ENCODE measurements at regions not wholly inside any gene's neighbourhood (a gene's known extent, or its start where the extent isn't known, plus 50 kb on each side); places are given as distances from the start of the nearest gene placed in this dataset.

DNA sequence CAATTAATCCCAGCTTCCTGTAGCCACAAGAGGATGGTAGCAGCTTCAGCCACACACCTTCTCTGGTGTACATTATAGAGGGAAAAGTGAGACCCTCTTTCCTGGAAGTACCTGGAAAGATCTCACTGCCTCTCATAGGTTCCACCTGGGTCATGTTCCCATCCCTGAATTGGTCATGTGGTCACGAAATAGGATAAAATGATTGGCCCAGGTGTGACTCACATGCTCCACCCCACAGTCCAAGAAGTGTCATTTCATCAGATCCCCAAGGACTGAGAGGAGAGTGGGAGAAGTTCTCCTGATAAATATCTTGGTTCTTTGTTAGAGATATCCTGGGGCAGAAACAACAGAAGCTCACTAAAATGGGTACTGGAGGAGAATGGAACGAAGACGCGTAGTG is 142.4 kb downstream of the QRSL1 start:
- intact Hi-C loops (cut with micrococcal nuclease) (no loop called here), in situ Hi-C loops (cut with MboI) (no loop called here)
- no peaks in the 10 kb centered on the region for H3K4me1 ChIP-seq (replicated peaks in 1 of 2; ENCODE audit: control insufficient read depth in 2 of 2, insufficient read depth in 2 of 2, low read length in 2 of 2)
- H3K36me3 ChIP-seq (ENCODE audit: control insufficient read depth, insufficient read depth, low read length) = no peaks in the 10 kb centered on the region
- no peaks in the 10 kb centered on the region for H3K79me2 ChIP-seq (ENCODE audit: control insufficient read depth, insufficient read depth, low read length)
- H3K9me1 ChIP-seq (ENCODE audit: control insufficient read depth, insufficient read depth, low read length) = no peaks in the 10 kb centered on the region
- no peak overlapping the region for H2AFZ ChIP-seq (ENCODE audit: low read depth, low read length)
- WGBS (ENCODE audit: insufficient coverage, low coverage, missing lambda C conversion rate) = 18% methylated on average over 4 of the region's 4 CpGs
- TF ChIP-seq ZKSCAN8 (CRISPR knock-in tag; IDR thresholded peaks at IDR 0.05) = no peak
- no peak for TF ChIP-seq FOXK2 (conservative IDR thresholded peaks at IDR 0.05 in 1 of 2, IDR thresholded peaks at IDR 0.05 in 1 of 2; ENCODE audit: low read depth in 2 of 2)
- no peak for TF ChIP-seq ZNF57 (CRISPR knock-in tag; IDR thresholded peaks at IDR 0.05)
- TF ChIP-seq, protein P1, sequence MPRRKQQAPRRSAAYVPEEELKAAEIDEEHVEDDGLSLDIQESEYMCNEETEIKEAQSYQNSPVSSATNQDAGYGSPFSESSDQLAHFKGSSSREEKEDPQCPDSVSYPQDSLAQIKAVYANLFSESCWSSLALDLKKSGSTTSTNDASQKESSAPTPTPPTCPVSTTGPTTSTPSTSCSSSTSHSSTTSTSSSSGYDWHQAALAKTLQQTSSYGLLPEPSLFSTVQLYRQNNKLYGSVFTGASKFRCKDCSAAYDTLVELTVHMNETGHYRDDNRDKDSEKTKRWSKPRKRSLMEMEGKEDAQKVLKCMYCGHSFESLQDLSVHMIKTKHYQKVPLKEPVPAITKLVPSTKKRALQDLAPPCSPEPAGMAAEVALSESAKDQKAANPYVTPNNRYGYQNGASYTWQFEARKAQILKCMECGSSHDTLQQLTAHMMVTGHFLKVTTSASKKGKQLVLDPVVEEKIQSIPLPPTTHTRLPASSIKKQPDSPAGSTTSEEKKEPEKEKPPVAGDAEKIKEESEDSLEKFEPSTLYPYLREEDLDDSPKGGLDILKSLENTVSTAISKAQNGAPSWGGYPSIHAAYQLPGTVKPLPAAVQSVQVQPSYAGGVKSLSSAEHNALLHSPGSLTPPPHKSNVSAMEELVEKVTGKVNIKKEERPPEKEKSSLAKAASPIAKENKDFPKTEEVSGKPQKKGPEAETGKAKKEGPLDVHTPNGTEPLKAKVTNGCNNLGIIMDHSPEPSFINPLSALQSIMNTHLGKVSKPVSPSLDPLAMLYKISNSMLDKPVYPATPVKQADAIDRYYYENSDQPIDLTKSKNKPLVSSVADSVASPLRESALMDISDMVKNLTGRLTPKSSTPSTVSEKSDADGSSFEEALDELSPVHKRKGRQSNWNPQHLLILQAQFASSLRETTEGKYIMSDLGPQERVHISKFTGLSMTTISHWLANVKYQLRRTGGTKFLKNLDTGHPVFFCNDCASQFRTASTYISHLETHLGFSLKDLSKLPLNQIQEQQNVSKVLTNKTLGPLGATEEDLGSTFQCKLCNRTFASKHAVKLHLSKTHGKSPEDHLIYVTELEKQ (CRISPR knock-in tag; IDR thresholded peaks at IDR 0.05) = no peak
- no peak for TF ChIP-seq MAFG (tag; conservative IDR thresholded peaks at IDR 0.05)
- no peak for TF ChIP-seq ZNF134 (CRISPR knock-in tag; conservative IDR thresholded peaks at IDR 0.05)
- no peak for TF ChIP-seq POLR2G (IDR thresholded peaks at IDR 0.05; ENCODE audit: low read depth, low read length)
- no peak for TF ChIP-seq HDAC1 (IDR thresholded peaks at IDR 0.05)
- no peak for TF ChIP-seq HMG20B (CRISPR knock-in tag; IDR thresholded peaks at IDR 0.05)
- TF ChIP-seq NR2C1 (IDR thresholded peaks at IDR 0.05) = no peak
- TF ChIP-seq NR2C1 (tag; IDR thresholded peaks at IDR 0.05) = no peak
- no peak for TF ChIP-seq SRSF1 (IDR thresholded peaks at IDR 0.05; ENCODE audit: low read depth, low read length)
- no peak for TF ChIP-seq ZNF217 (CRISPR knock-in tag; IDR thresholded peaks at IDR 0.05)
- no peaks in the 10 kb centered on the region for H3K9me3 ChIP-seq (replicated peaks; ENCODE audit: control insufficient read depth, insufficient read depth, low read depth, low read length)
- no peak for DNase-seq (ENCODE audit: extremely low read depth in 1 of 4, low spot score in 3 of 4)
- no peak for ATAC-seq
- H3K9ac ChIP-seq (ENCODE audit: insufficient read depth in 1 of 2, low read depth in 2 of 2, low read length in 2 of 2) = no peak overlapping the region
- BruUV-seq (replicated peaks) = no TSS peak
- ChIA-PET CTCF (ENCODE audit: low intra/inter-chr PET ratio) (no interaction called here), POLR2A (no interaction called here)
- H3K4me2 ChIP-seq (ENCODE audit: insufficient read depth, low read length) = no peak overlapping the region
- no peaks in the 10 kb centered on the region for H4K20me1 ChIP-seq (replicated peaks; ENCODE audit: control insufficient read depth, insufficient read depth, low read length)
- FAIRE-seq = no peak
- peaks cover 0 to 6% of the 10 kb centered on the region in 2 experiments; a peak in 1 of 5 replicates for H3K27me3 ChIP-seq (ENCODE audit: control insufficient read depth in 2 of 2, insufficient read depth in 2 of 2, low read length in 2 of 2)
- no peak overlapping the region for H3K4me3 ChIP-seq
- H3K27ac ChIP-seq (ENCODE audit: extremely low read depth, low read depth, low read length) = no peak overlapping the region

All from K562 (cell line).